Activated CD4-positive, alpha-beta T cell treated with anti-CD3 and anti-CD28 coated beads for 48 hours (primary cell): ENCODE measurements at regions not wholly inside any gene's neighbourhood (a gene's known extent, or its start where the extent isn't known, plus 50 kb on each side); places are given as distances from the start of the nearest gene placed in this dataset.

Experiments used
- DNase-seq: peaks from one replicate; pipeline ENCODE4 v3.0.0-alpha.2; 2020

DNA sequence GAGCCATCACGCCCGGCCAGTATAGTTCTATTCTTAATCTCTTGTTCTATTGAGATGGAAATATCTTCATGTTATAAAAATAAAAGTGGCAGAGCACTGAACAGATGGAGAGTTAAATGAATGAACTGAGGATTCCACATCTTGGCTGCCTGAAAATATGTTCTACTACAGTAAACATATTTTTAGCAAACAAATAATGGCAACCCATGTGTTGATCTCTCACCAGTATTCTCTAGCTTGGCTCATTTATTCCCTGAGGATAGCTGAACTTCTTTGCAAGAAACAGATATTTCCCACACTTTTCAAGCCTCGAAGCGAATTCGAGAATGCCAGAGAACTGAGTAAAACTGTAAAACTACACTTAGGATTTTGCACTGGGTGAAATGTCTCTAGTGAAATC is 58.9 kb downstream of the DIRAS3 start:
- DNase-seq: no peak

DNA sequence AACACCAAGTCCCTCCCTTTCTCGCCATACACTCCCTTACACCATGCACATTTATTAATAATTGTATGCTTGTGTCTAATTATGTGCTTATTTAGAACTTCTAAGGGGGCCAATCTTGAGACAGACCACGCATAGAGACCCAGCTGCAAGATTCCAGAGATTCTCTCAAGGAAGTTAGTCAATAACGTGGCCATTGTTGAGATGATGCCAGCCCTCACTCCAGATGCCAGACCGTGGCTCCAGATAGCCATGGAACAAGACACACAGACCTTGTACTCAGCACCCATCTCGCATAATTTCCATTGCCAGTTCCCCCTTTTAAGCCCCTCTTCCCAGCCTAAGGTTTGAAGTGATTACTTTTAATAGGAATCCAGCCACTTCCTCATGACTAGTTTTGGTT is 62.4 kb downstream of the DIRAS3 start:
- DNase-seq: no peak

DNA sequence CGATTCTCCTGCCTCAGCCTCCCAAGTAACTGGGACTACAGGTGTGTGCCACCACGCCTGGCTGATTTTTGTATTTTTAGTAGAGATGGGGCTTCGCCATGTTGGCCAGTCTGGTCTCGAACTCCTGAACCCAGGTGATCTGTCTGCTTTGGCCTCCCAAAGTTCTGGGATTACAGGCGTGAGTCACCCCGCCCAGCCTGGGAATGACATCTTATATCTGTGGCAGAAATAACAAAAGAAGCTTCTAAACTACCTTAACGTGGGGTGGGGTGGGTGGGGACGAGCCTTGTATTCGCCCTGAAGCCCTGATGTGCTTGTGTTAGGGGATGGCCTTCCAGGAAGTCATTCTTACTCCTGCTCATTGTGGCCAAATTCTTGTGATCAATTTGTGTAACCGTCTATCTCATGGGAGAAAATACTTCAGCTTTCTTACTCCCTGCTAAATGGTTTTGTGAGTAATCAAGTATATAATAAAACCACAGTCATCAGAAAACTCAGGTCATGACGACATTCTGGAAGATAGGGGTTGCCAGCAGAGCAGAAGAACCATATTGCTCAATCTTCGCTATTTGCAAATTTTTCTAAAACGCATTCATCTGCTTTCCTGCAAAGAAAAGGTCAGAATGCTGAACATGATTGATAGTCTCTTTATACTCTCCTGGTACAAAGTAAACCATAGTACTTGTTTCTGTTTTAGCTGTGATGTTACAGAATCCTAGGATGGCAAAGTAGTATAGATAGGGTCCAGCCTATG is 63.2 kb downstream of the DIRAS3 start:
- no peak for DNase-seq

DNA sequence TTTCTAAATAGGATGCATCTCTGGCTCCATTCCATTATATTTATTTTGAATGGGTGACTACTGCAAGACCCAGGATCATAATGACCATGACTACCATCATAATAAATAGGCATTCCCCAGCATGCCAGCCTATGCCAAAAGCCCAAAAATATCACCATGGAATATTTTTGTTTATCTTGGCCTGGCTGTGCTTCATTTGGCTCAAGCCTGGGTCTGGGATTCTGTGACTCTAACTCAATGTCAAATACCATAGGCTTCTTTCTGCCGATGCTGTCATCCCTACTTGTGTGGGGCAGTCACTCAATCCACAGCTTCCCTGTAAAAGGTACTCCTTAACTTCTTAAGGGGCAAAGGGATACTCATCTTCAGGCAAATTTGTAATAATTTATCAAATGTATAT is 66.6 kb downstream of the DIRAS3 start:
- DNase-seq: no peak

DNA sequence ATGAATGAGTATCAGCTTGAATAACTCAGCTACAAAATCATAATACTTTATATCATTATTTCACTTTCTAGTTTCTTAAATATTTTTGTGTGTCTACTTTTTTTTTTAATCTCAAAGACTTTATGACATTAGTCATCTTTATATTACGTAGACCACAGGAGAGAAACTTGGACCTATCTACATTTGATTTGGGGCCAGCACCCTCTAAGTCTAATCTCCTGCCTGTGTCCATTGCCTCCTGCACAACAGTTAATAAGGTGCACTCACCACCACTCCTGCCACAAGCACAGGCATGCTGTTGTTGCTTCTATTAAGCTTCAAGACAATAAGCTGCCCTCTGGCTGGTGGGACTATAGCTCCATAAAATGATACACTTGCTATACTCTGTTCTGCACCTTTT is 70.4 kb downstream of the DIRAS3 start:
- no peak for DNase-seq

DNA sequence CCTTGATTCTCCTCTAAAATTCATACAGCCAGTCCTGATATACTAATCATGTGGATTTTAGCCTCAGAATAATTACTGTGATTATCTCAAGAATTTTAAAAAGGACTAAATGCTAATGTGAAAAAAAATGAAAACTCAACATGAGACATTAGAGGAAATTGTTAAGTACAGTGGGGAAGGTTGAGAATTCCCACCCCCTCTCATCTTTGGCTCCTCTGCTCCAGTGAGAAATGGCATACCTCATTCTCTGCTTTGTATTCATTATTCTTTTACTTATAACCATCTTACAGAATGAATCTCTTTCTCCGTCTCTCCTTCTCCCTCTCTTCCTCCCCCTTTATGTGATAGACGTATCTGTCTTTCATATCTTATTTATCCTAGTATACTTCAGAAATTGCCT is 70.9 kb downstream of the DIRAS3 start:
- no peak for DNase-seq

DNA sequence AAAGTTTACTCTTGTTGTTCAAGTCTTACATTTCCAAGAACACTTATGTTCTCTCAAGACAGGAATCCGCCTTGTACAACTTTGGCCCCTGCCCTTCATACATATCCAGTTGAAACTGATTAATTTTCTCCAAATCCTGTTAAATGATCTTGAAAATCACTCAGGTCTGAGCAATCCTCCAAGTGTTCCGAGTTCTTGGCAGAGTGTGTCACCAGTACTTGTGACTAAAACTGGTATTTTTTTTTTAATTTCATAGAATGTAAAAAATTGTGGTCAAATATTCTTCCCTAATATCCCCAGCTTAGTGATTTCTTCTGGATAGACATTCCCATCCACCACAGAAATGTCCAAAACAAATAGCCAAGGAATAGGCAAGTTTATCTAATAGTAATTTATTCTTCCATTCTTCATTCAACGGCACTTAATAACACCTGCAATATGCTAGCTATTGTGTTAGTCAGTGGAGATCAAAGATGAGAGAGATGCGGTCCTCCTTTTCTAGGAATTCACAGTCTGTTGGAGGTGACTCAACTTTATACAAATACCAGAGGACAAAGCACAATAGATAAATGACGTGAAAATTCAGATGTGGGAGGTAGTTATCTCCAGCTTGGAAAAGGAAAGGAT is 71.4 kb downstream of the DIRAS3 start:
- DNase-seq: no peak

DNA sequence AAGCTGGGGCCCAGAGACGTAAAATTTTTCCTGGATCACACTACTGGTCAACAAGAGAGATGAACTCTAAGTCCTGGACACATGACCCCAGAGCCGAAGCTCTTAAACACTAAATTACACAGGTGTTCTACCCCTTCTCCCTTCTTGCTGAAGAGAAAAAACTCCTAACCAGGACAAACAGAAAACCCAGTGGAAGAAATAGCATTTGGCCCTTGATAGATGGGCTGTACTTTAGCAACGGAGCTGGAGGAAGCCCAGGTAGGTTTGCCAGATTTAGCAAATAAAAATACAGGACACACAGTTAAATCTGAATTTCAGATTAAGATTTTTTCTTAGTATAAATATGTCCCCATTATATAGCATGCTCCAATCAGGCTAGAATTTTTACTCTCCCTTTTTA is 72.7 kb downstream of the DIRAS3 start:
- DNase-seq: no peak

DNA sequence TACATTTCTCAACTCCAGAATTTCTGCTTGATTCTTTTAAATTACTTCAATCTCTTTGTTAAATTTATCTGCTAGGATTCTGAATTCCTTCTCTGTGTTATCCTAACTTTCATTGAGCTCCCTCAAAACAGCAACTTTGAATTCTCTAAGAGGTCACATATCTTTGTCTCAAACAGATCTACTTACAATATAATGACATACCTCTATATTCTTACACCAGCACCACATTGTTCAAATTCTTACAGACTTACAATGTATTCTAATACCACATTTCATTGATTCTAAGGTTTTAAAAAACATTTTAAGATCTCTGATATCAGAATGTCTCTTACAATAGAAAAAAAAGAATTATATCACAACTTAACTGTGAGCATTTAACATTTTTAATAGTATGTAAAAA is 77.4 kb downstream of the DIRAS3 start:
- DNase-seq: no peak

DNA sequence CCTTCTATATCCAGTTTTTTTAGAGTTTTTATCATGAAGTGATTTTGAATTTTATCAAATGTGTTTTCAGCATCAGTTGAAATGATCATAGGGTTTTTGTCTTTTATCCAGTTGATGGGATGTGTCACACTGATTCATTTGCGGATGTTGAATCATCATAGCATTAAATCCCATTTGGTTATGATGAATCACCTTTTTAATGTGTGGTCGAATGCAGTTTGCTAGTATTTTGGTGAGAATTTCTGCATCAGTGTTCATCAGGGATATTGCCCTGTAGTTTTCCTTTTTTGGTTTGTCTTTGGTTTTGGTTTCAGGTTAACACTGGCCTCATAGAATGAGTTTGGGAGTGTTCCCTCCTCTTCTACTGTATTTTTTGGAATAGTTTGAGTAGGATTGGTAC is 80.3 kb downstream of the DIRAS3 start:
- DNase-seq: no peak

DNA sequence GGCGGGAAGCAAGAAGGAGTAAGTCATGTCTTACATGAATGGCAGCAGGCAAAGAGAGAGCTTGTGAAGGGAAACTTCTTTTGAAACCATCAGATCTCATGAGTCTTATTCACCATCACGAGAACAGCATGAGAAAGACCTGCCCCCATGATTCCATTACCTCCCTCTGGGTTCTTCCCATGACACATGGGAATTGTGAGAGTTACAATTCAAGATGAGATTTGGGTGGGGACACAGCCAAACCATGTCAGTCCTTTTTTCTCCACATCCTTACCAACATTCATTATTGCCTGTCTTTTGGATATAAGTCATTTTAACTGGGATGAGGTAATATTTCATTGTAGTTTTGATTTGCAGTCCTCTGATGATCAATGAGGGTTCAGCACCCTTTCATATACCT is 81.0 kb downstream of the DIRAS3 start:
- no peak for DNase-seq

DNA sequence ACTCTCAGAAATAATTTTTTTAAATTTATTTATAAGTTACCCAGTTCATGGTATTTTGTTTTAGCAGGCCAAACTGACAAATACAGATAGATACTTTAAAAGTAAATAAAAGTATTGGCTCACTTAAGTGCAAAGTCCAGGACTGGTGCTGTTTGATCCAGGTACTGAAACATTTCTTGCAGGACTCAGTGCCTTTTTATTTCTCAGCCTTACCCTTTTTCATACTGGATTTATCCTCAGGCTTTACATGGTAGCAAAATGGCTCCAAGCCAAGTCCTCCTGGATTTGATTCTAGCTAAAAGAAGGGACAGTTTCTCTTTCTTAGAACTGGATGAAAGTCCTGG is 83.8 kb downstream of the DIRAS3 start:
- DNase-seq: no peak

DNA sequence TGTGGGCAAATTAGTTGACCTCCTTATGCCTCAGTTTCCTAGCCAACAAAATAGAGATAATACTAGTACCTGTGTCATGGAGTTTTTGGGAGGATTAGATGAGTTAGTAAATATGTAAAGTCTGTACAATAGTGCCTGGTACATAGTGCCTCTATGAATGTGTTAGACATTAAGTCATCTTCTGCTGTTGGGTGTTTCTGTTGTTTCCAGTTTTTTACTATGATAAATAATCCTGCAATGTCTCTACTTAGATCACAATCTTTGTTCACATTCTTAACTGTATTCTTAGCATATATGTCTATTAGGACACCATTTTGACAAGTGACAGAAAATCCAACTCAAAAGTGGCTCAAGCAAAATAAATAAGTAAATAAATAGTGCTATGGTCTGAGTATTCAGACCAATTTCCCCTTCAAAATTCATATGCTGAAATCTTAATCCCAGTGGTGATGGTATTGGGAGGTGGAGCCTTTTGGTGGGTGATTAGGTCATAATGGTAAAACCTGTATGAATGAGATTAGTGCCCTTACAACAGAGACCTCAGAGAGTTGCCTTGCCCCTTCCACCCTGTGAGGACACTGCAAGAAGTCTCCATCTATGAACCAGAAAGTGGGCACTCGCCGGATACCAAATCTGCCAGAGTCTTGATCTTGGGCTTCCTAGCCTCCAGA is 84.3 kb downstream of the DIRAS3 start:
- no peak for DNase-seq

DNA sequence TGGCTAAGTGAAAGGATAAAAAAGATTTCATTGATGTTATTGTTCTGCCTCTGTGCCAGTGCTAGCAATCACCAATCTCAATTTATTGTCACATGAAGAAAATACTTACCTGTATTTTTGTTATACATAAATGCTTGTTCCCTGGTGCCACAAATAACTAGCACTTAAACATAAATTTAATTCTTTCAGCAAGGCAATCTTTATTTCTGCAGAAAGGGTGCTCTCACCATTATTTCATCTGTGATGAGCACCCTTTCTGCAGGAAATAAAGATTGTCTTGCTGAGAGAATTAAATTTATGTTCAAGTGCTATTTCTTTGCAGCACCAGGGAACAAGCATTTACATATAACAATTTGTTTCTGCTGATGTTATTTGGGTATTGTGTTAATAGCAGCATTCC is 87.2 kb downstream of the DIRAS3 start:
- DNase-seq: no peak

DNA sequence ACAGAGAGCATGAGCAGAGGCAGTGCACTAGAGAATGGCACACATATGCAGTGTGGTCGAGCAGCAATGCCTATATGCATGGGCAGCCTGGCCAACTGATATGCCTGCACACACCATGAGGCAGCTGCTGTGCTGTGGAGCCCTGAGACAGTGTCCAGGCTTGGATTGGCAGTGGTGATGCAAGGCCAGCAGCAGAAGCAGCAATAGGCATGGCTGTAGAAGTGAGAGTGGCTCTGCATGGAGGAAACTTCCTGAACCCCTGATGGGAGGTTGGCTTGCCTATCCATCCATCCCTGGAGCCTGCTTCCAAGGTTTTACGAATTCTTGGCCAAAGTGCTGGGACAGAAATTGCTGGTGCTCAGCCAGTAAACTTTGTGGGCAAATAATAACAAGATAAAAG is 89.7 kb downstream of the DIRAS3 start:
- DNase-seq: no peak

DNA sequence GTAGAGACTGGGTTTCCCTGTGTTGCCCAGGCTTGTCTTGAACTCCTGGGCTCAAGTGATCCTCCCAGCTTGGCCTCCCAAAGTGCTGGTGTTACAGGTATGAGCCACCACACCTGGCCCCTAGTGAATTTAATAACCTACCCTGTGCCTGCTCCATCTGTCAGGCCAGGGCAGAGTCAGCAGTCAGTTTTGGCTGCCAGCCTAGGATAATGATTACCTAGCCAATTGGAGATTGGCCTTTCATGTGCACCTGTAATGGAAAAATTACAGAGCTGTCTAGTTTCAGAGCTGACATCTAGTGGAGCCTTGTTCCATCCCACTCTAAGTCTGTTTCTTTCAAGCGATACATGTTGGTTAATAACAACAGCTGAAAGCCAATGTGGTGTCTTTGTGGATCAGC is 92.0 kb downstream of the DIRAS3 start:
- DNase-seq: no peak

DNA sequence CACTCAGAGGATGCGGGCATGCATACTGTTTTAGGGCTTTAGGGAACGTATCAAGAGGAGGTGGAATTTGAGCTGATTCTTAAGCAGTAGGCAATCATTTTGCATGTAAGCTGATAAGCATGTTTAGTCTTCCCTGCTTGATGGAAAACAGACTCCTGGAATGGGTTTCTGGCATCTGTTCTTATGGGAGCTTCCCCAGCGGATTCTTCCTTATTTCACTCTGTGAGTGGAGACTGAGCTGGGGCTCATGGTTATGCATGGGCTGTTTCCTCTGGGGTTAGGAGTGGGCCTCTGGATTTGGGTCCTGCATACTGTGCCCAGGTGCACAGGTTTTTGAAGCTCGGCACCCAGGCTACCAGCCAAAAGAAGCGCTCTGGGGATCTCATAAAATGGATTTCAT is 93.4 kb downstream of the DIRAS3 start:
- DNase-seq: no peak

DNA sequence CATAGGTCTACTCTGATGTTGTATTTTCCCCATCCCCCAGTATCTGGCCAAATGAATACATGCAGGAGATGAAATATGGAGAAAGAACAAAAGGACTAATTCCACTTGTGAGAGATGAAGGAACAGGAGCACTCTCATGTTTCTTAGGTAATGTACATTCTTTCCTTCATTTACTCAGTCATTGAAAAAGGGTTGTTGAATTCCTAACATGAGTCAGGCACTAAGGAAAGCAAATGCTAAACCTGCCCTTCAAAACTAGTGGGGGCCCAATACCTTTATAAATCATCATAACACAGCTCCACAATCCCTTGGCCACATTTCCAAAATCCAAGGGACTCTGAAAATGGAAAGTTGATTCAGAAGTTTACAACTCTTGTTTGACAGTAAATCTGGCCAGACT is 94.3 kb downstream of the DIRAS3 start:
- DNase-seq: no peak

DNA sequence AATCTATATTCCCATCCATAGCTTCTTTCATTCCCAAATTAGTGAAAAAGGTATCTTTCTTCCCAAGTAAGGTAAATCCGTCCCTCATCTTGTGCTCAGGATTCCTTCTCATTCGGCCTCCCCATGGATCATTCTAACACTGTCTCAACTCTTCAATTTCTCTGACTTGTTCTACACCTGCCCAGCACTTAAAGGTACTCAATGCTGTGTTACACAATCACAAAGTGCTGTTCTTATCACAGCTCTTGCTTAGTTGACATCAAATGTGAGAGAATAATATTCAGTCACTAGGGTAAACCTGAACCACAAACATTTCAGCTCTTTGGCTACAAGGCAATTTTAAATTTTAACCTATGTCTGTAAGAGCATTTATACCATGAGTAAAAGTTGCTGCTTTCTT is 94.8 kb downstream of the DIRAS3 start:
- no peak for DNase-seq

DNA sequence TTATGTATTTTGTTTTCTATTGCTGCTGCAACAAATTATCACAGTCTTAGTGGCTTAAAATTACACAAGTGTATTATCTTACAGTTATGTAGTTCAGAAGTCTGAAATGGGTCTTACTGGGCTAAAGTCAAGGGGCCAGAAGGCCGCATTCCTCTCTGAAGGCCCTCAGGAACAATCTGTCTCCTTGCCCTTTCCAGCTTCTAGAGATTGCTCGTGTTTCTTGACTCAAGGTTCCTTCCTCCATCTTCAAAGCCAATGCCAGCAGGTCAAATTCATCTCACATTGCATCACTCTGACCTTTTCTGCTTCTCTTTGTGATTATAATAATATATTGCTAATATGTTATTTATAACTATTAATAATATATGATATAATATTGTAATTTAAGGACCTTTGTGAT is 97.1 kb downstream of the DIRAS3 start:
- DNase-seq: no peak

DNA sequence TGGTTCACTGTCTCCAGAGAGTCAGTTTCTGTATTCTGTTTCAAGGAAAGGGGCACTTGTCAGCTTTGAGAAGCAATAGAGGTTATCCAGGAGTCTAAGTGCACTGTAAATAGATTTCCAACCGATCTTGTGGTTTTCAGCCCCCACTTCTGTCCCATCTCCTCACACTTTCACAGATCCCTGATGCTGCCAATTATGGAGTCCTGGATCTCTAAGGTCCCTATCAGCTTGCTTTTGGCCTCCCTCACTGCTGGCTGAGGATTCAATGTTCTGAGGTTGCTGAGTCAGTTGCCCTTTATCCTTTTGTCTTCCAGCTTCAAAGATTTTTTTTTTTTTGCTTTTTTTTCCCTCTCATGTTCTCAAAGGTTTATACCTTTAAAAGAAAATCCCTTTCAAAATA is 98.4 kb downstream of the DIRAS3 start:
- DNase-seq: no peak

DNA sequence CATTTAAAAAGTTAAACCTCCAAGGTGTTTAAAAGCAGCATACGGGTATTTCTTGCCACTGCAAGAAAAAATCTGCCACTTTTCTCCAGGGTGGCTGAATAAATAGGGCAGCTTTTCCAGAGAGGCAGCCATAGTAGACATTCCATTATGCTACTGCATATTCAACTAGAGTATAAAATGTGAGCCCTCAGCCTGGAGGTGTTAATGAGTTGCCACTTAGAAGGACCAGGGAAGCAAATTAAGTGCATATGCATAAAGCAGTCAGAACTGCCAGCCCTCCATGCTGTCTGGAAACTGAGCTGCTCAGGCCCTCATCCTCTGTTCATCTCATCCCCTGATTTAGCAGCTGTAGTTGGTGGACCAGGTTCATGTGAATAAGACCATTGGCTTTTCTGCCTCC is 99.4 kb downstream of the DIRAS3 start:
- DNase-seq: no peak

DNA sequence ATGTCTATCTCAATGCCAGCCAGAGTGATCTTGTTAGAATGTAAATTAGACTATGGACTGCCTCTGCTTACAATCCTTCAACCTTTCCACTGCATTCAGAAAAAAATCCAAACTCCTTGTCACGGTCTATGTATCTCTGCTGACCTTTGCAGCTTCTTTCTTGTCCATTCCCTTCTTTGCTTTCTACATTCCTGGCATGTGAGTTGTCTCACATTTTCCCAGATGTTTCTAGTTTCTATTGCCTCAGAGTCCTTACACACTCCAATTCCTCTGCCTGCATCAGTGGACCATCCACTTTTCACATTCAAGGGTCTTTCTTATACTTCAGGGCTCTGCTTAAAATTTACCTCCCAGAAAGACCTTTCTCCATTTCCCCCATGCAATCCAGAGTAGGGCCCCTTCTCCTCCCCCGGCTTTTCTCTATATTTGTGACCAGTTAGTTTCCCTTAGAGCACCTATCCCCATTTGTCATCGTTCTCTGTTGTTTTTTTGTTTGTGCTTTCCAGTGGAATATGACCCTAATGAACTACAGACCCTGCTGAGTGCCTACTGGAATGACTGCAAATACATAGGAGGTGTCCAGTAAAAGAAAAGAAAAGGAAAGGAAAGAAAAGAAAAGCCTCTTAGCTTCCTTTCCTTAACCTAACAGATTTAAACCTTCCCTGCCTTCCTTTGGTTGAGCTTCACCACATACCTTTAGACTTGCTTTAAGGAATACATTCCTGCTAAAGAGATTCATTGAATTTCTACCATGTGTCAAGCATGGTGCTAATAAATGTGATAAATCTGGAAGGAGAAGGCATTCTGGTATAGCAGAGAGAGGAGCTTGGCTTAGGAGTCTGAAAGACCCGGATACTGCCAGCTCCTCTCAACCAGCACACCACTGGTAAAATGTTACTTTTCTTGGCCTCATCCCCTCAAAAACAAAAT is 102.0 kb downstream of the DIRAS3 start:
- no peak for DNase-seq

DNA sequence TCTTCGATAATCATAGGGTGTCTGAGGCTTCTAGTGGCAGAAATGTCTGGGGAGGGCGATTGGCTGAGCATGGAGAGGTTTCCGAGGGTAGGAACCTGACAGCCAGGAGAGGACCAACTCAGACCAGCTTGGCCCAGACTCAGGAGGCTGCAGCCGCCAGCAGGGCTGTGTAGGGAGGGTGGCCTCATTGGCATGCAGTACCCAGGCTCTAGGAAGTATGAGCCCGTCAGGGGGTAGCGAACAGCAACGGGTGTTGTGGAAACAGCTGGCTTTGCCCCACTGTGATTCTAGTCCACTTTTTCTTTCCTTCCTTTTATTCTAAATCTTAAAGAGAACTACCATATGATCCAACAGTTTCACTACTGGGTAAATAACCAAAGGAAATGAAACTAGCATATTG is 103.3 kb downstream of the DIRAS3 start:
- DNase-seq: no peak
